Endodermal cell (in vitro differentiated cells): ENCODE measurements at regions not wholly inside any gene's neighbourhood (a gene's known extent, or its start where the extent isn't known, plus 50 kb on each side); places are given as distances from the start of the nearest gene placed in this dataset.

Source experiments
- DNase-seq: peaks from one replicate; pipeline ENCODE4 v3.0.0-alpha.2; 2017
- H3K27ac ChIP-seq: 2 replicates; pipeline ENCODE4 v1.5.1; 2013; ENCODE audit warnings: mild to moderate bottlenecking, low read depth, low read length, moderate library complexity
- H3K27me3 ChIP-seq: 2 replicates; pipeline ENCODE4 v1.6.1; 2013; ENCODE audit warnings: mild to moderate bottlenecking, low read length, moderate library complexity; ENCODE audit not compliant: insufficient read depth, control insufficient read depth, poor library complexity, severe bottlenecking
- H3K36me3 ChIP-seq: 2 replicates; pipeline ENCODE4 v1.7.0; 2013; ENCODE audit warnings: mild to moderate bottlenecking, low read length, moderate library complexity; ENCODE audit not compliant: control insufficient read depth, insufficient read depth
- H3K4me1 ChIP-seq: one replicate; pipeline ENCODE4 v1.7.0; 2013; ENCODE audit warnings: low read length; ENCODE audit not compliant: control insufficient read depth, insufficient read depth
- H3K4me3 ChIP-seq: 2 replicates; pipeline ENCODE4 v1.5.1; 2013; ENCODE audit warnings: mild to moderate bottlenecking, low read length, moderate library complexity
- H3K9ac ChIP-seq: 2 replicates; pipeline ENCODE4 v1.6.1; 2013; ENCODE audit warnings: mild to moderate bottlenecking, low read length, moderate library complexity; ENCODE audit not compliant: poor library complexity, severe bottlenecking; ENCODE audit errors: extremely low read depth
- H3K9me3 ChIP-seq: 2 replicates; pipeline ENCODE4 v1.6.1; 2013; ENCODE audit warnings: mild to moderate bottlenecking, low read length, moderate library complexity; ENCODE audit not compliant: control insufficient read depth
- H3K27ac Mint-ChIP-seq: 2 replicates; pipeline ENCODE4 v1.8.0; 2020; ENCODE audit warnings: mixed read lengths
- H3K27me3 Mint-ChIP-seq: 2 replicates; pipeline ENCODE4 v1.8.0; 2021; ENCODE audit warnings: mild to moderate bottlenecking, mixed read lengths; ENCODE audit not compliant: insufficient read depth
- H3K36me3 Mint-ChIP-seq: 2 replicates; pipeline ENCODE4 v1.8.0; 2020; ENCODE audit warnings: low read depth, mixed read lengths
- H3K4me1 Mint-ChIP-seq: 2 replicates; pipeline ENCODE4 v1.8.0; 2020; ENCODE audit warnings: mixed read lengths
- H3K4me3 Mint-ChIP-seq: 2 replicates; pipeline ENCODE4 v1.8.0; 2020; ENCODE audit warnings: mild to moderate bottlenecking, moderate library complexity, mixed read lengths
- H3K9me3 Mint-ChIP-seq: 2 replicates; pipeline ENCODE4 v1.8.0; 2020; ENCODE audit warnings: mild to moderate bottlenecking, mixed read lengths
- WGBS, 2 experiments: methylation state at CpG; one replicate each; pipeline versions ENCODE4 v1.1.5 to v1.1.7; 2013; ENCODE audit warnings: missing lambda C conversion rate in 2 of 2, mixed read lengths in 1 of 2; ENCODE audit not compliant: insufficient coverage in 1 of 2, insufficient read length in 1 of 2; 5-methylcytosine and 5-hydroxymethylcytosine counted together
- TF ChIP-seq, protein P1 (sequence below): fragments of 200-600 bp; sonication (generic); conservative IDR thresholded peaks from 2 replicates; pipeline ENCODE4 v1.5.0; 2021; ENCODE audit warnings: antibody characterized with exemption, mild to moderate bottlenecking

DNA sequence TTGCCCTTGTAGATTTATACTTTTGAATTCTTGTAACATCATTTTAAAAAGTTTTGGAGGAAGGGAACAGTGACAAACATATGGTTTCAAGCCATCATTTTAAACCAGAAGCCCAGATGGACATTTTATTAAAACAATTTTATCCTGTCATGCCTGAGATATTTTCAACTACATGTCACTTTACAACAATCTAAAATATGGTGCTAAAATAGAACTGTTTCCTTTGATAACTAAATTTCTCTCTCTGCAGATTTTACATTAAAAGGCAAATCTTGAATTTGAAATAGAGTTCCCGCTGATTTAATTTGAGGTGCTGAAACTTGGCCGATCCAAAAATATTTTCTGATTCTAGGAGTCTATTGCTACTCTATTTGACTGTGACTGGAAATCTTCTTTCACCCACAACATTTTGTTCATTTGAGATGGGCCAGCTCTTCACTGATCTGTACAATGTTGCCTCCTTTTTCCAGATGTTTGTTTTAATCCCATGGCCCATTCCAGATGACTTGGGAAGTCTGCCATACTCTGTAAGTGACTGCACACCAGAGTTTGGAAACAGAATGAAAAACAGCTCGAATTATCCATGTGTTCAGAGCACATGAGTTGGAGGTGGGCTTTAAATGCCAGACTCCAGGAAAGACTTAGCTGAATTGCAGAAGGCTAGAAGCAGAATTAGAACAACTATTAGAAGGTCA lies 402.5 kb downstream of the TMEM135 start:
- H3K27me3 ChIP-seq = no peaks in the 10 kb centered on the region
- no peak overlapping the region for H3K9ac ChIP-seq
- Mint-ChIP-seq H3K4me1 (peaks cover 3% of the 10 kb centered on the region), H3K36me3 (no peaks in the 10 kb centered on the region), H3K27me3 (no peaks in the 10 kb centered on the region), H3K4me3 (no peak overlapping the region), H3K9me3 (no peaks in the 10 kb centered on the region), H3K27ac (no peak overlapping the region)
- no peaks in the 10 kb centered on the region for H3K36me3 ChIP-seq
- no peaks in the 10 kb centered on the region for H3K4me1 ChIP-seq
- TF ChIP-seq, protein P1, sequence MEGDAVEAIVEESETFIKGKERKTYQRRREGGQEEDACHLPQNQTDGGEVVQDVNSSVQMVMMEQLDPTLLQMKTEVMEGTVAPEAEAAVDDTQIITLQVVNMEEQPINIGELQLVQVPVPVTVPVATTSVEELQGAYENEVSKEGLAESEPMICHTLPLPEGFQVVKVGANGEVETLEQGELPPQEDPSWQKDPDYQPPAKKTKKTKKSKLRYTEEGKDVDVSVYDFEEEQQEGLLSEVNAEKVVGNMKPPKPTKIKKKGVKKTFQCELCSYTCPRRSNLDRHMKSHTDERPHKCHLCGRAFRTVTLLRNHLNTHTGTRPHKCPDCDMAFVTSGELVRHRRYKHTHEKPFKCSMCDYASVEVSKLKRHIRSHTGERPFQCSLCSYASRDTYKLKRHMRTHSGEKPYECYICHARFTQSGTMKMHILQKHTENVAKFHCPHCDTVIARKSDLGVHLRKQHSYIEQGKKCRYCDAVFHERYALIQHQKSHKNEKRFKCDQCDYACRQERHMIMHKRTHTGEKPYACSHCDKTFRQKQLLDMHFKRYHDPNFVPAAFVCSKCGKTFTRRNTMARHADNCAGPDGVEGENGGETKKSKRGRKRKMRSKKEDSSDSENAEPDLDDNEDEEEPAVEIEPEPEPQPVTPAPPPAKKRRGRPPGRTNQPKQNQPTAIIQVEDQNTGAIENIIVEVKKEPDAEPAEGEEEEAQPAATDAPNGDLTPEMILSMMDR = no peak
- no peak overlapping the region for H3K4me3 ChIP-seq
- no peak for DNase-seq
- WGBS, 2 experiments = 91 to 97% methylated on average over 3 of the region's 3 CpGs
- H3K9me3 ChIP-seq = no peaks in the 10 kb centered on the region
- H3K27ac ChIP-seq = no peak overlapping the region

DNA sequence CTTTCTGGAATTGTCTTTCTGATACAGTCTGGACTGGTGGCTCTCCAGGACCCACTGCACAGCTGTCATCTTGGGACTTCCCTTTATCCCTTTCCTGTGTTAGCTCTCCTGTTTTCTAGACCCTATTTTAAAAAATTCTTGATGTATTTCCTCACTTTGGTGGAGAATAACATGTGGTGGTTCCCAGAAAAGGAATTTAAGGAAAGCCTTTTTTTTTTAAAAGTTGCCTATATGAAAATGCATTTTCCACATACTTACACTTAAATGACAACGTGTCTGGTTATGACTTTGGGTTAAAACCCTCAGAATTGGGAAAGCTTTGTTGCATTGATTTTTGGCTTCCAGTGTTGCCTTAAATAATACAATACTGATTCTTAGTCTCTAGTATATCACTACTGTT lies 400.7 kb downstream of the TMEM135 start:
- WGBS, 2 experiments = 100% methylated on average over 1 of the region's 1 CpG
- TF ChIP-seq, protein P1 = no peak
- H3K27me3 Mint-ChIP-seq = no peaks in the 10 kb centered on the region

GRCh38 chr11:87437844-87438223 lies 400.1 kb downstream of the TMEM135 start:
- Mint-ChIP-seq H3K27me3 (no peaks in the 10 kb centered on the region), H3K27ac (no peak overlapping the region), H3K9me3 (no peaks in the 10 kb centered on the region), H3K4me3 (no peak overlapping the region), H3K36me3 (no peaks in the 10 kb centered on the region), H3K4me1 (peaks cover 9% of the 10 kb centered on the region)
- H3K9ac ChIP-seq = no peak overlapping the region
- no peak overlapping the region for H3K4me3 ChIP-seq
- no peak overlapping the region for H3K27ac ChIP-seq
- DNase-seq = no peak
- no peaks in the 10 kb centered on the region for H3K4me1 ChIP-seq
- no peaks in the 10 kb centered on the region for H3K27me3 ChIP-seq
- TF ChIP-seq, protein P1 = no peak
- no peaks in the 10 kb centered on the region for H3K36me3 ChIP-seq
- H3K9me3 ChIP-seq = no peaks in the 10 kb centered on the region

More for the DNA sequence above, 400.7 kb downstream of the TMEM135 start:
- H3K36me3 ChIP-seq = no peaks in the 10 kb centered on the region
- H3K4me1 ChIP-seq = no peaks in the 10 kb centered on the region
- no peak overlapping the region for H3K4me3 Mint-ChIP-seq
- no peak overlapping the region for H3K27ac Mint-ChIP-seq
- H3K4me3 ChIP-seq = no peak overlapping the region
- no peak for DNase-seq
- peaks cover 4% of the 10 kb centered on the region for H3K4me1 Mint-ChIP-seq
- H3K36me3 Mint-ChIP-seq = no peaks in the 10 kb centered on the region
- H3K9me3 Mint-ChIP-seq = no peaks in the 10 kb centered on the region
- no peaks in the 10 kb centered on the region for H3K27me3 ChIP-seq
- H3K9me3 ChIP-seq = no peaks in the 10 kb centered on the region
- no peak overlapping the region for H3K9ac ChIP-seq
- H3K27ac ChIP-seq = no peak overlapping the region
